ENCODE measurements at regions not wholly inside any gene's neighbourhood (a gene's known extent, or its start where the extent isn't known, plus 50 kb on each side); places are given as distances from the start of the nearest gene placed in this dataset.

DNA sequence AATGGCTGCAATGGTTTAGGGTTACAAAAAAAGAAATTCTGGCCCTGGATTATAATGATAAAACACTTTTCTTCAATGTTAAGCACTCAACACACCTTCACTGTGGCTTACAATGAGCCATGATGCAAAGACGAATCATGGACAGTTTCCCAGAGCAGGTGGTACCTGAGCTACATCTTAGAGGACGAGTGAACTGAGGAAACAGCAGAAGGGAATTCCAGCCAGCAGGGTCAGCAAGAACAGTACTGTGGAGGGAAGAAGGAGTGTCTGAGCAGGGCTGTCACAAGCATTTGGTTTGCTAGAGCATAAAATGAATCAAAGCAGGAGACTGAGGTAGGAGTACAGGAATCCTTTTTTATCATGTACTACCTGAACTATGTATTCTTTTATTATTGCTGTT, 332.8 kb upstream of the C11orf87 start:
- DNase-seq: no peak
- POLR2A ChIA-PET: no interaction called here
- H3K36me3 Mint-ChIP-seq (ENCODE audit: low read depth): no peaks in the 10 kb centered on the region
- no peak overlapping the region for H3K27ac Mint-ChIP-seq
- H3K4me3 Mint-ChIP-seq: no peak overlapping the region
- CTCF ChIA-PET: no interaction called here
- no peaks in the 10 kb centered on the region for H3K4me1 Mint-ChIP-seq
- H3K9me3 Mint-ChIP-seq: no peaks in the 10 kb centered on the region
- no peaks in the 10 kb centered on the region for H3K27me3 Mint-ChIP-seq

DNA sequence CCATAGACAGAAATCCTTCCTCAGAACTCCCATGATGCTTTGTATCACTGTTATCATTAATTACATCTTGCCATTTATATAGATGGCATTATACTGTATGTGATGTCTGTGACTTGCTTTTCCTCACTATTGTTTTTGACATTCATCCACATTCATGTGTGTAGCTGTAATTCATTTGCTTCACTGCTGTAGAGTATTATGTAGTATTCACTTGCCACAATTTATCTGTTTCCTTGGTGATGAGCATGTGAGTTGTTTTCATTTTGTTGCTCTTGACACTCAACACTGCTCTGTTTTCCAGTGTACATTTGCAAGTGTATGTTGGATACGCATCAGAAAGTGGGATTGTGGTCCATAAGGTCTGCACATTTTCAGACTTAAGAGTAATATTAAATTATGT, 328.6 kb upstream of the C11orf87 start:
- H3K36me3 Mint-ChIP-seq (ENCODE audit: low read depth): no peaks in the 10 kb centered on the region
- no peaks in the 10 kb centered on the region for H3K4me1 Mint-ChIP-seq
- no peaks in the 10 kb centered on the region for H3K27me3 Mint-ChIP-seq
- H3K4me3 Mint-ChIP-seq: no peak overlapping the region
- POLR2A ChIA-PET: no interaction called here
- no peak overlapping the region for H3K27ac Mint-ChIP-seq
- no peak for DNase-seq
- no peaks in the 10 kb centered on the region for H3K9me3 Mint-ChIP-seq
- CTCF ChIA-PET: no interaction called here

DNA sequence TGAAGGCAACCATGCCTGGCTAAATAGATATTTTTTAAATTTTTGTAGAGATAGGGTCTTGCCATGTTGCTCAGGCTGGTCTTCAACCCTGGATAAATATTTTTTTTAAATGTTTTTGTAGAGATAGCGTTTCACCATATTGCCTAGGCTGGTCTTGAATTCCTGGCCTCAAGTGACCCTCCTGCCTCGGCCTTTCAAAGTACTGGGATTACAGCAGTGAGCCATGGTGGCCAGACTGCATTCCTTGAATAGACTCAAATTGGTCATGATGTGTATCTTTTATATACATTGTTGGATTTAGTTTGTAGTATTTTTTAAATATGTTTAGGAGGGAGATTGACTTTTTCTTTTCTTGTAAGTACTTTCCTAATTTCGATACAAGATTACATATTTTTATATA, 325.7 kb upstream of the C11orf87 start:
- no peaks in the 10 kb centered on the region for H3K27me3 Mint-ChIP-seq
- no peaks in the 10 kb centered on the region for H3K4me1 Mint-ChIP-seq
- H3K27ac Mint-ChIP-seq: no peak overlapping the region
- H3K4me3 Mint-ChIP-seq: no peak overlapping the region
- DNase-seq: no peak
- H3K36me3 Mint-ChIP-seq (ENCODE audit: low read depth): no peaks in the 10 kb centered on the region
- ChIA-PET CTCF (no interaction called here), POLR2A (no interaction called here)
- H3K9me3 Mint-ChIP-seq: no peaks in the 10 kb centered on the region

DNA sequence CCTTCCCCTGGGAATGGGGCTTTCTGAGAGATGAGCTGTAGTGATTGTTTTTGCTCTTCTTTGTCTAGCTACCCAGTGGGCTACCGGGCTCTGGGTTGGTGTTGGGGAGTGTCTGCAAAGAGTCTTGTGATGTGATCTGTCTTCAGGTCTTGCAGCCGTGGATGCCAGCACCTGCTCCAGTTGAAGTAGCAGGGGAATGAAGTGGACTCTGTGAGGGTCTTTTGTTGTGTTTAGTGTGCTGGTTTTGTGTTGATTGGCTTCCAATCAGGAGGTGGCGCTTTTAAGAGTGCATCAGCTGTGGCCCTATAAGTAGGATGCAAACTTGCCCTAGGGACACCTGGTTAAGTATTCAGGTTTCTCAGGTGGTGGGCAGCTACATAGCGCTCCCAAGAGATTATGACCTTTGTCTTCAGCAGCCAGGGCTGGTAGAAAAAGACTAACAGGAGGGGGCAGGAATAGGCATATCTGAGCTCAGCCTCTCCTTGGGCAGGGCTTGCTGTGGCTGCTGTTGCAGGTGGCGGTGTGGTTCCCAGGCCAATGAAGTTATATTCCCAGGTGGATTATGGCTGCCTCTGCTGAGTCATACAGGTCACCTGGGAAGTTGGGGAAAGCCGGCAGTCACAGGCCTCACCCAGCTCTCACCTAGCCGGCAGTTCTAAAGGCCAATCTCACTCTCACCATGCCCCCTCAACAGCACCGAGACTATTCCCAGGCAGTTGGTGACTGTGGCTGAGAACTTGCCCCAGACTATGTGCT, 315.7 kb upstream of the C11orf87 start:
- no peaks in the 10 kb centered on the region for H3K27me3 Mint-ChIP-seq
- H3K27ac Mint-ChIP-seq: no peak overlapping the region
- ChIA-PET CTCF (no interaction called here), POLR2A (no interaction called here)
- no peak for DNase-seq
- H3K36me3 Mint-ChIP-seq (ENCODE audit: low read depth): no peaks in the 10 kb centered on the region
- H3K9me3 Mint-ChIP-seq: no peaks in the 10 kb centered on the region
- no peaks in the 10 kb centered on the region for H3K4me1 Mint-ChIP-seq
- no peak overlapping the region for H3K4me3 Mint-ChIP-seq

DNA sequence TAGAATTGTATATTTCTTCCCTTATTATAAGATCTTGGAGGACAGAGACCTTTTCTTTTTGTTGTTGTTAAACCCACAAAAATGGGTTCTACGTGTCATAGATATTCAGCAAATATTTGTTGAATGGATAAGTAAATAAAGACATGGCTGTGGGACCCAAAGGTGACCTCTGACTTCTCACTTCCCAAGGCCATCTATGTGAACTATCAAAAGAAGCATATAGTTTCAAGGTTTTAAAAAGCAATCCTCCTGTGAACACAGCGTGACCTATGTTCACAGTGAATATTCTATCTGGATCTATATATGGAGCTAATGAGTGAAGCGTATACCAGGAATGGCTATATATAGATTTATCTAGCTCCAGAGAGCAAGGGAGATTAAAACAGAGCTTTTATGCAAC, 312.8 kb upstream of the C11orf87 start:
- H3K4me3 Mint-ChIP-seq: no peak overlapping the region
- ChIA-PET POLR2A (no interaction called here), CTCF (no interaction called here)
- H3K27me3 Mint-ChIP-seq: no peaks in the 10 kb centered on the region
- no peak for DNase-seq
- H3K4me1 Mint-ChIP-seq: no peaks in the 10 kb centered on the region
- no peak overlapping the region for H3K27ac Mint-ChIP-seq
- no peaks in the 10 kb centered on the region for H3K36me3 Mint-ChIP-seq (ENCODE audit: low read depth)
- no peaks in the 10 kb centered on the region for H3K9me3 Mint-ChIP-seq

DNA sequence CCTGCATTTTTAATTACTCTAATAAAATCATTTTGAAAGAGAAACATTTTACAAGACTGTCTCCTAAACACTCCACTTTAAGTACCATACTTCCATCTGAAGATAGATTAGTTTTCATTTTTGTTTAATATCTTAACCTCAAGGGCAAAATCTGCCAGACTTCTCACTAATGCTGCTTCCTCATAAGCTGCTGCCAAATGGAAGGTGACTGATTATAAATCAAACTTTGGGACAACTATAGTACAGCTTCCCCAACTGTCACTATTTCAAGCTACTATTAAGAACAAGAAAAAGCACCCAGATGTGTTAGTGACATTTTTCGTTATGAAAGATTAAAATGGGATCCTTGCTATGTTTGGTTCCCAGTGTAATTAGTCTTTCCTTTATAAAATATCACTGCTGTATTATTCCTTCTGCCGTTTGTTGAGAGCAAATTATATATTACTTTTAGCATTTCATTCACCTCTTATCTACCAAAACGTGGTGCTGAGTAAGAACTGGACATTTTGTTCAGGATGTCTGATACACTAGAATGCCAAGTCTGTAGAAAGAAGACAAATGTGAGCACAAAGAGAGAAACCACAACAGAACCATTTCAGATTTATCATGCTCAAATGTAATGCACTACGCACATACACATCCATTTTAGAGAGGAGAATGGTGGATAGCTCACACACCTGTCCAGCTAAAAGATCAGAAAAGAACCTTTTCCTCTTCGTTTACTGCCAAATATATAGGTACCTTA, 312.2 kb upstream of the C11orf87 start:
- ChIA-PET CTCF (no interaction called here), POLR2A (no interaction called here)
- Mint-ChIP-seq H3K4me3 (no peak overlapping the region), H3K27ac (no peak overlapping the region), H3K27me3 (no peaks in the 10 kb centered on the region), H3K4me1 (no peaks in the 10 kb centered on the region), H3K9me3 (no peaks in the 10 kb centered on the region), H3K36me3 (ENCODE audit: low read depth) (no peaks in the 10 kb centered on the region)
- no peak for DNase-seq

DNA sequence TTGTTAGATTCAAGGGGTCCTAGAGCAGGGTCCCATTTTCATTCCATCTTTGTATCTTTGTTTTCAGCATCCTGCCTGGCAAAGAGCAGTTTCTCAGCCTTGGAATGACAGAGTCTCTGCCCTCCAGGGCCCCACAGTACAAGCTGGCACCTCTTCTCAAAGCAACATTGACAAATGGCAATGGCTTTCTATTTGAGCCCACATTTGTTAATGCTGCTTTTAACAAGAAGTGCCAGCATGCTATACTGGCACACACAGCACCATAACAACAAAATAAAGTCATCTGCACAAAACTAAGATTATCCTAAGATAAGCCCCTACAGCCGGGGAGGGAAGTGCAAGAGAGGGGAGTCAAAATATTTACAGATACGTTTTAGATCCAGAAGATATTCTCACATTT, 309.7 kb upstream of the C11orf87 start:
- no peak overlapping the region for H3K4me3 Mint-ChIP-seq
- POLR2A ChIA-PET: no interaction called here
- H3K27me3 Mint-ChIP-seq: no peaks in the 10 kb centered on the region
- no peaks in the 10 kb centered on the region for H3K9me3 Mint-ChIP-seq
- no peaks in the 10 kb centered on the region for H3K4me1 Mint-ChIP-seq
- H3K36me3 Mint-ChIP-seq (ENCODE audit: low read depth): no peaks in the 10 kb centered on the region
- CTCF ChIA-PET: no interaction called here
- H3K27ac Mint-ChIP-seq: no peak overlapping the region
- DNase-seq: no peak

DNA sequence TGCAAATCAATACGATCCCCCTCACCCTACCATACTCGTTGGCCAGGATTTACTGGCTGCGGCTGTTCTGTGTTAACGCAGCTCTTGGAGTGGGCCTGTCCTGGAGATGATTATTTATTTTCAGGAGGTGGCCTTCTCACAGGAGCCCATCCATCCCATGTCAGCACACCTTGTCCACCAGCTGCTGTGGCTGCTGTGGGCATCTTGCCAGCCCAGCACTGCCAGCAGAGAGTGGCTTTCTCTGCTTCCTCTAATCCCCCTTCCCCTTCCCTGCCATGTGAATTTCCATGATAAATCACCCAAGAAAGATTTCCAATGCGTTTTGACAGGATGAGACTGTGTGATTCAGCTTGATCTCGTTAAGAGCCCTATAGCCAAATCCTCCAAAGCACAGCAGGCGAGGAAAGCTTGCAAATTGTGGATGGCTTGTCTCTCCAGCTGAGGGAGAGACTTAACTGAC, 309.1 kb upstream of the C11orf87 start:
- Mint-ChIP-seq H3K36me3 (ENCODE audit: low read depth) (no peaks in the 10 kb centered on the region), H3K27me3 (no peaks in the 10 kb centered on the region), H3K4me1 (no peaks in the 10 kb centered on the region), H3K27ac (no peak overlapping the region), H3K9me3 (no peaks in the 10 kb centered on the region), H3K4me3 (no peak overlapping the region)
- ChIA-PET POLR2A (no interaction called here), CTCF (no interaction called here)
- DNase-seq: no peak

DNA sequence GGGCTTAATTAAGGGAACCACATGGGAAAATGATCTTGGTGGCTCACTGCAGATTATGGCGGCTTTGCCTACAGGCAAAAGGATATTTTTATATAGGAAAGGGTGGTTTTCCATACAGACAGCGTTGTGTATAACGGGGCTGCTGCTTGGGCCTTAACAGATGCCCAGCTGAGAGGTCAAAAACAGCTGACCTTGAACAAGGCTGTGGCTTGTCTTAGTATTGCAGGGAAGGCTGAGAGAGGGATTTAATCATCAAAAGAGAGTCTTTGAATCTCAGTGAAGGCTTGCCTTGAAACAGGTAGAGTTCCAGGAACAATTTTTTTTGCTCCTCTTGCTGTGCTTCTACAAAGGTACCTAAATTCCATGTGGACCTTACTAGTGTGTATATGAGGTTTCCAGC, 301.6 kb upstream of the C11orf87 start:
- POLR2A ChIA-PET: no interaction called here
- no peaks in the 10 kb centered on the region for H3K4me1 Mint-ChIP-seq
- H3K4me3 Mint-ChIP-seq: no peak overlapping the region
- H3K9me3 Mint-ChIP-seq: no peaks in the 10 kb centered on the region
- DNase-seq: no peak
- no peaks in the 10 kb centered on the region for H3K27me3 Mint-ChIP-seq
- H3K36me3 Mint-ChIP-seq (ENCODE audit: low read depth): no peaks in the 10 kb centered on the region
- no peak overlapping the region for H3K27ac Mint-ChIP-seq
- CTCF ChIA-PET: no interaction called here

DNA sequence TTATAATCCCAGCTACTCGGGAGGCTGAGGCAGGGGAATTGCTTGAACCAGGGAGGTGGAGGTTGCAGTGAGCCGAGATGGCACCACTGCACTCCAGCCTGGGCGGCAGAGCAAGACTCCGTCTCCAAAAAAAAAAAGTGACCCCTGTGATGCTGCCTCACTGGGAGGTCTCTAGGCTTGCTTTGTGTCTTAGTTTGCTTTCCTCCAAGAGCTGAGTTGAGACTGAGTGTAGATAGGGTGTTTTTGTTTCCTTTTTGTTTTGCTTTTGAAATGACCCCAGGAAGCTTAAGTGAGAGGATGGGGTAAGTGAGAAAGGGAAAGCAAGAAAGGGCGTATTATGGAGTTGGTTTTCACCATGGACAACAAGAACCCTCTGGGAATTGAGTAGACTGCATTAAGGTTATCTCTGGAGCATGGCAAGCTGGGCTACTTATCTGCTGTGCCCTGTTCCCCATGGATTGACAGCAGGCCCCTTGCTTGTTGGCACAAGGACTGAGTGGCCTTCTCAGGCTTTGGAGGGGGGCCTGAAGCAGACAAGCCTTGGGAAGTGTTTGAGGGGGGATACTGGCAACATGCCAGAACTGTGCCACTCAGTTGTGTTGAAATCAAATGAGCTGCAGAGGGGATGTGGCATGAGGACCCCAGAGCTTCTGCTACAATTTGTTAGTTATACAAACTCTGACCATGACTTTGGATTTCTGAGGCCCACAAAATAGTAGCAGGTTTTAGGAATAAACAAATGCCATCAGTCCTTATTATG, 300.6 kb upstream of the C11orf87 start:
- ChIA-PET CTCF (interaction anchor here (0.6 kb wide), 1 partner anchor 818 kb away, joined by 3 read pairs; no protein-coding TSS in a partner anchor), POLR2A (no interaction called here)
- Mint-ChIP-seq H3K4me3 (no peak overlapping the region), H3K36me3 (ENCODE audit: low read depth) (no peaks in the 10 kb centered on the region), H3K9me3 (no peaks in the 10 kb centered on the region), H3K4me1 (no peaks in the 10 kb centered on the region), H3K27ac (no peak overlapping the region), H3K27me3 (no peaks in the 10 kb centered on the region)
- no peak for DNase-seq

DNA sequence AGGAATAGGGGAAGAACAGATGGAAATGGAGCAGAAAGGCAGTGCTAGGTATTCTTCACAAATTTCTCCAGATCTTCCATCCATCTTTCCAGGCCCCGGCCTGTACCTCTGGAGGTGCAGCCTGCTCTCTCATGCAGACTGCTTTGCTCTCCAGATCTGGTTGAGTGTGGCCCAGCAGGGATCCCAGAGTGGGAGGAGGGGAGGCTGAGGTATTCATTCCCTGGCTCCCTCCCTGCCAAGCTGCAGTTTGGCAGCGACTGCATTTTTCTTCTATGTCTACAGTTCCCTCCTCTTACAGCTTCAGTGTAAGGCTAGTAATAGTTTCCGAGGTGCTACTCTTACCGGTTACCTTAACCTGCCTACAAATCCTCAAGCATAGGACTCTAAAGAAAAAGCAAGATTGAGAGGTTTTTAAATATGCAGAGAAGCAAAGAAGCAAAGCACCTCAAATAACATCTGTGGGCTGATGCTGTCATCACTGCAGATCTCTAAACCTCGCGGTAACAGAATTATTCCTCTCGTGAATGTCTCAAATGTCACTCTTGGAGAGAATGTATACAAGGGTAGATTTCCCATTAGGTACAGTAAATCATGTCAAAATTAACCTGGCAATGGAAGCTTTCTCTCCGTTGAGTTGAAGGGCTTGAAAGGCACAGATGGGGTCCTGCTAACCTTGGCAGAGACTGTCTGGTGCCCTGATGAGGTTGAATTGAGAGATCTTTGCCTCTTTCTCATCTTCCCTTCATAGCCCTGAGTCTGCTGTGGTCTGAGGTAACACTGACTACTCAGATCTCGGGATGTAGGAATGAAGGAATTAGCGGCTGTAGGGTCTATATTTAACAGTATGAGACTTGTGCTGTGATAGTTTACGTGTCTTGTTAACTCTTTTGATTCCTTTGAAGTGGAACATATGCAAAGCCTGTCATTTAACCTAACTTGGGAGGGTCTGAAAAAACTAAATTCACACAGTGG, 297.9 kb upstream of the C11orf87 start:
- no peak for DNase-seq
- no peaks in the 10 kb centered on the region for H3K4me1 Mint-ChIP-seq
- no peaks in the 10 kb centered on the region for H3K27me3 Mint-ChIP-seq
- ChIA-PET POLR2A (no interaction called here), CTCF (no interaction called here)
- H3K36me3 Mint-ChIP-seq (ENCODE audit: low read depth): no peaks in the 10 kb centered on the region
- H3K9me3 Mint-ChIP-seq: no peaks in the 10 kb centered on the region
- H3K4me3 Mint-ChIP-seq: no peak overlapping the region
- H3K27ac Mint-ChIP-seq: no peak overlapping the region

DNA sequence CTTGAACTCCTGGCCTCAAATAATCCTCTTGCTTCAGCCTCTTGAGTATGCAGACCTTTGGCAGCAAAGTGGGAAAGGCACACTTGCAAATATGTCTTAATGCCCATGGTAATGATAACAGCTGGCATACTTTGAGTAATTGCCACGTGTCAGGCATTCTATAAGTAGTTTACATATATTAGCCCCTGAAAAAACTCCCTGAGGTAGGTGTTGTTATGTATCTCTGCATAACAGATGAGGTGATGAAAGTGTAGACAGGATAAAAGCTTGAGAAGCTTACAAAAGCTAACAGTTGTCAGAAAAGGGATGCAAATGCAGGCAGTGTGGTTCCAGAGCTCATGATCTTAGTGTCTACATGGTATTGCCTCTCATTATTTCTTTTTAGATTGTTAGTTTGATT, 291.1 kb upstream of the C11orf87 start:
- ChIA-PET CTCF (no interaction called here), POLR2A (no interaction called here)
- no peaks in the 10 kb centered on the region for H3K36me3 Mint-ChIP-seq (ENCODE audit: low read depth)
- no peaks in the 10 kb centered on the region for H3K4me1 Mint-ChIP-seq
- no peaks in the 10 kb centered on the region for H3K9me3 Mint-ChIP-seq
- H3K4me3 Mint-ChIP-seq: no peak overlapping the region
- no peak for DNase-seq
- no peaks in the 10 kb centered on the region for H3K27me3 Mint-ChIP-seq
- no peak overlapping the region for H3K27ac Mint-ChIP-seq

DNA sequence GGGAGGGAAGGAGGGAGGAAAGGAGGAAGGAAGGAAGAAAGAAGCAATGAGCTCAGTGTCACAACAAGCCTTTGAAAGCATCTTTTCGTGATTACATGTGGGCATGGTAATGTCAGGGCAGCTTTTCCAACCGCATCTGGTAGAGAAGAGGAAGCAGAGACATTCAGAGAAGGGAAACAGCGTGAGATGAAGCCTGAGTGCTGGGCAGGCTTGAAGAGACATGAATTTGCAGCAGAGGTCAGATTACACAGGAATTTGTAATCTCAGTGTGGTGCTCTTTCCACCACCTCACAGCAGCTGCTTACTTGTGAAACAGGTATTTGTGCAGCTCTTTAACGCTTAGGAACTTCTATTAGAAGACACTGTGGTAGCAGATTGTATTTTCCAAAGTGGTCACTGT, 289.5 kb upstream of the C11orf87 start:
- Mint-ChIP-seq H3K36me3 (ENCODE audit: low read depth) (no peaks in the 10 kb centered on the region), H3K27ac (no peak overlapping the region), H3K4me3 (no peak overlapping the region), H3K4me1 (no peaks in the 10 kb centered on the region), H3K27me3 (no peaks in the 10 kb centered on the region), H3K9me3 (no peaks in the 10 kb centered on the region)
- ChIA-PET CTCF (no interaction called here), POLR2A (no interaction called here)
- no peak for DNase-seq

Data from activated CD4-positive, alpha-beta memory T cell treated with anti-CD3 and anti-CD28 coated beads, Interleukin-2, amount 10 ng/mL, durations not matched to agents 7 days and 5 days (primary cell).